Right lobe of liver (tissue), 4 donors: ENCODE measurements at regions not wholly inside any gene's neighbourhood (a gene's known extent, or its start where the extent isn't known, plus 50 kb on each side); places are given as distances from the start of the nearest gene placed in this dataset.

Source experiments
- CTCF ChIP-seq, 4 donors: fragments of 200-600 bp in 3 of 4; fragments of 450-650 bp in 1 of 4; IDR thresholded peaks; one replicate each; pipeline versions ENCODE4 v1.5.1 to v1.8.0; 2016 to 2022; ENCODE audit warnings: antibody characterized with exemption in 4 of 4, mild to moderate bottlenecking in 2 of 4
- POLR2A ChIP-seq: fragments of 450-650 bp; IDR thresholded peaks from one replicate; pipeline ENCODE4 v1.6.1; 2017; ENCODE audit warnings: antibody characterized with exemption, mild to moderate bottlenecking
- donor health status: DM: no; HTN: no; CAD: no.
- donor health status: DM: no; HTN: no; CAD: no.
- donor health status: DM: no; HTN: yes; CAD: no.

- TF ChIP-seq CTCF (IDR thresholded peaks at IDR 0.05) (no peak), POLR2A (no peak)
Observed at GRCh38 chr9:25537808-25538207, 140.4 kb downstream of the TUSC1 start.
